HEK293 (cell line): ENCODE measurements at regions not wholly inside any gene's neighbourhood (a gene's known extent, or its start where the extent isn't known, plus 50 kb on each side); places are given as distances from the start of the nearest gene placed in this dataset.

ENCODE experiments used
- BCL11A ChIP-seq: fragments of 450-650 bp; formaldehyde crosslinking; IDR thresholded peaks from 2 replicates; pipeline ENCODE4 v1.5.1; 2016; ENCODE audit warnings: low read depth, missing biosample characterization, missing genetic modification characterization
- CTCF ChIP-seq: fragments of 450-650 bp; formaldehyde crosslinking; IDR thresholded peaks from 2 replicates; pipeline ENCODE4 v1.5.1; 2016; ENCODE audit warnings: missing biosample characterization, missing genetic modification characterization
- YY1 ChIP-seq: fragments of 450-650 bp; formaldehyde crosslinking; IDR thresholded peaks from 2 replicates; pipeline ENCODE4 v1.5.1; 2018; ENCODE audit warnings: missing biosample characterization, missing genetic modification characterization
- ZBTB26 ChIP-seq: fragments of 450-650 bp; formaldehyde crosslinking; optimal IDR thresholded peaks from 2 replicates; pipeline ENCODE3; 2016; ENCODE audit warnings: missing biosample characterization, mild to moderate bottlenecking, missing genetic modification characterization
- ZBTB7A ChIP-seq: fragments of 450-650 bp; formaldehyde crosslinking; IDR thresholded peaks from 2 replicates; pipeline ENCODE4 v1.5.1; 2016; ENCODE audit warnings: low read depth, missing biosample characterization, missing genetic modification characterization
- ZBTB8A ChIP-seq: fragments of 450-650 bp; formaldehyde crosslinking; IDR thresholded peaks from 2 replicates; pipeline ENCODE4 v1.5.1; 2016; ENCODE audit warnings: missing biosample characterization, missing genetic modification characterization
- ZNF521 ChIP-seq: fragments of 450-650 bp; formaldehyde crosslinking; IDR thresholded peaks from 2 replicates; pipeline ENCODE4 v1.5.1; 2017; ENCODE audit warnings: missing biosample characterization, mild to moderate bottlenecking, missing genetic modification characterization

GRCh38 chr12:67382241-67382871, 113.2 kb downstream of the CAND1 start:
- TF ChIP-seq CTCF (tag by site-specific recombination), result no peak
- TF ChIP-seq ZBTB8A (tag by site-specific recombination), result no peak
- TF ChIP-seq ZBTB26, result no peak
- TF ChIP-seq ZBTB7A (tag by site-specific recombination), result no peak
- TF ChIP-seq BCL11A (tag by site-specific recombination), result no peak
- no peak for TF ChIP-seq YY1 (tag by site-specific recombination)
- TF ChIP-seq ZNF521 (tag by site-specific recombination), result no peak
